ENCODE measurements at regions not wholly inside any gene's neighbourhood (a gene's known extent, or its start where the extent isn't known, plus 50 kb on each side); places are given as distances from the start of the nearest gene placed in this dataset.
"Not testable (repeated sequence)": the region's sequence is repeated elsewhere in the genome, so short reads cannot be mapped to it uniquely, and the experiment has no call there.

DNA sequence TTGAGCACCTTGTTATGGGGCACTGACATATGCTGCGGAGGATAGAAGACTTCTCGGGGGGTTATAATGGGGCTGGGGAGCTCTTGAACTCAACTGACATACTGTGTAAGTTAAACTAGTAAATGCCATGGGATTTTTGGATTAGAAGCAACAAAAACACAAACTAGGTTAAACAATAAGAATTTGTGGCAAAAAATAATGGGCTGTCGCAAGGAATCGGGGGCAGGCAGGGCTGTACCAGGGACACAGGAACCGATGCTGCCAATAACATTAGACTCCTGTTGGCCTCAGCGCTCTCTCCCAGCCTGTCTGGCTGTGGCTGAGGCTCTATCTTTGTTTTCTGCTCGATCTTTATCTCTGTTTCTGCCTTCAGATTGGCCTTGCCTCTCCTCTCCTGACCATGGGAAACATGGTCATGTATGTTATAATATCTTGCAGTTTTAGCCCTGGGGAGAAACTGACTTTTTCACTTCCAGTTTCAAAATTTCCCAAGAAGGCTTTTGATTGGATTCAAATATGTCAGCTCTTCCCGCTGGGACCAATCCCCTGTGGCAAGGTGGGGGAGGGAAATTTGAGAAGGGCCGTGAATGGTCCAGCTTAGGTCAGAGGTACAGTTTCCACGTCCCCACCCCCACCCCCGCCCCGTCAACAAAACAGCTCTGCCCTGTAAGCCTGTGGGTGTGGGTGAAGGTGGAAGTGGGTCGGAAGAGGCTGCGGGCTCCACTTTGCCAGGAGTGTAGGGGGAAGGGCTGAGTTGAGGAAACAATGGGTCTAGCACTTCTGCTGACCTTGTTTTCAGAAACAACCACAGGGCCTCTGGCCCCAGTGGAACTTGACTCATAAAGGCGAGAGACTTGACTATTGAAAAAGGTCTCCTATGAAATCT lies 161.1 kb upstream of the TBL1XR1 start:
- no peaks in the 10 kb centered on the region for H3K27me3 ChIP-seq (ENCODE audit: insufficient read depth, low read length)
- WGBS, result 24% methylated on average over 11 of the region's 15 CpGs

GRCh38 chr3:177358977-177359592 lies 161.8 kb upstream of the TBL1XR1 start:
- peak overlapping the region; percentile 84 for H3K9ac ChIP-seq (ENCODE audit: low read depth, low read length)
- peak overlapping the region; percentile 48 for H3K4me3 ChIP-seq (ENCODE audit: low read length)
- no peaks in the 10 kb centered on the region for H3K9me3 ChIP-seq (ENCODE audit: insufficient read depth, low read depth, low read length)
- no peaks in the 10 kb centered on the region for H3K27me3 ChIP-seq (ENCODE audit: insufficient read depth, low read length)
- peaks cover 42% of the 10 kb centered on the region for H3K4me1 ChIP-seq (ENCODE audit: insufficient read depth, low read length)
- WGBS, result 3% methylated on average over 31 of the region's 31 CpGs
- H3K27ac ChIP-seq (ENCODE audit: low read depth, low read length), result peak overlapping the region; percentile 94
- no peaks in the 10 kb centered on the region for H3K36me3 ChIP-seq (ENCODE audit: insufficient read depth, low read length)

More for the DNA sequence above, 161.1 kb upstream of the TBL1XR1 start:
- Histone ChIP-seq H3K9me3 (ENCODE audit: insufficient read depth, low read depth, low read length) (no peaks in the 10 kb centered on the region), H3K4me3 (ENCODE audit: low read length) (peak overlapping the region; percentile 48), H3K4me1 (ENCODE audit: insufficient read depth, low read length) (peaks cover 42% of the 10 kb centered on the region), H3K27ac (ENCODE audit: low read depth, low read length) (peak overlapping the region; percentile 94), H3K36me3 (ENCODE audit: insufficient read depth, low read length) (no peaks in the 10 kb centered on the region), H3K9ac (ENCODE audit: low read depth, low read length) (peak overlapping the region; percentile 84)

DNA sequence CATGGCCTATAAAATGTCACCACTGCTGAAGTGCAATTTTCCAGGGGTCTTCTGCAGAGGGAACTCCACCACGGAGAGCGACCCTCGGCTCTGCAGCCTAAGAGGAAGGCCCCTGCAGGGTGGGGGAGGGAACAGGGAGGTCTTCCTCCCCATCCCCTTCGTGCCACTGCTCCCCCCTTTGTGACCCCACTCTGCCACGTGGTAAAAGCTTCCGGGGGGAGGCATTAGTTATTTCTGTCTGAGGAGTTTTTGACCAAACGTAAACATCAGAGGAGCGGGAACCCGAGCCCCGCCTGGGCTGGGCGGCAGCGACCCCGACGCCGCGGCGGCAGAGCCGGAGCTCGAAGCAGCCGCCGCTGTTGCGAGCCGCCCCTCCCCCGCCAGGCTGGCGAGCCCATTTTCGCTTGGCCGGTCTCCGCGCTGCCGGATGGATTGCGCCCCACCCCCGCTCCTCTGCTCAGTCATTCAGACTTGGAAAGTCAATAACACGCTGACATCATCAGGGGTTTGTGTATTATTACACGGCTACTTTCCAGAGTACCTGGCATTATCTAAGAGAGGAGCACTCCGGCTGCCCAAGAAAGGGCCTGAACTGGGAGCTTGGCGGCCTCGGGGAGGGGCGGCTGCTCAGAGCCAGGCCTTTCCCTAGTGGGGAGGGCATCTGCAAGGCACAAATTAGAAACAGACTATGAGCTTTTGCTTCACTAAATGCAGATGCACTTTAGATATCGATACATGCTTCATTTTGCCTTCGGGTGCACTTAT lies 162.5 kb upstream of the TBL1XR1 start:
- 1% methylated on average over 39 of the region's 40 CpGs for WGBS
- Histone ChIP-seq H3K4me1 (ENCODE audit: insufficient read depth, low read length) (peaks cover 42% of the 10 kb centered on the region), H3K36me3 (ENCODE audit: insufficient read depth, low read length) (no peaks in the 10 kb centered on the region), H3K9me3 (ENCODE audit: insufficient read depth, low read depth, low read length) (no peaks in the 10 kb centered on the region), H3K4me3 (ENCODE audit: low read length) (peak overlapping the region; percentile 48), H3K27me3 (ENCODE audit: insufficient read depth, low read length) (no peaks in the 10 kb centered on the region), H3K27ac (ENCODE audit: low read depth, low read length) (peak overlapping the region; percentile 95), H3K9ac (ENCODE audit: low read depth, low read length) (peak overlapping the region; percentile 84)

GRCh38 chr3:177361081-177361938 lies 164.0 kb upstream of the TBL1XR1 start:
- Histone ChIP-seq H3K27me3 (ENCODE audit: insufficient read depth, low read length) (no peaks in the 10 kb centered on the region), H3K27ac (ENCODE audit: low read depth, low read length) (no peak overlapping the region; the same call in 1 of the 2 replicates), H3K9ac (ENCODE audit: low read depth, low read length) (no peak overlapping the region), H3K4me1 (ENCODE audit: insufficient read depth, low read length) (peaks cover 42% of the 10 kb centered on the region), H3K36me3 (ENCODE audit: insufficient read depth, low read length) (no peaks in the 10 kb centered on the region), H3K4me3 (ENCODE audit: low read length) (no peak overlapping the region), H3K9me3 (ENCODE audit: insufficient read depth, low read depth, low read length) (no peaks in the 10 kb centered on the region)
- WGBS, result 72% methylated on average over 12 of the region's 13 CpGs

- Histone ChIP-seq H3K4me1 (ENCODE audit: insufficient read depth, low read length) (peaks cover 35% of the 10 kb centered on the region), H3K9me3 (ENCODE audit: insufficient read depth, low read depth, low read length) (no peaks in the 10 kb centered on the region), H3K27me3 (ENCODE audit: insufficient read depth, low read length) (no peaks in the 10 kb centered on the region), H3K27ac (ENCODE audit: low read depth, low read length) (no peak overlapping the region), H3K36me3 (ENCODE audit: insufficient read depth, low read length) (no peaks in the 10 kb centered on the region), H3K4me3 (ENCODE audit: low read length) (no peak overlapping the region), H3K9ac (ENCODE audit: low read depth, low read length) (no peak overlapping the region)
- WGBS, result 69% methylated on average over 2 of the region's 2 CpGs
Measured at GRCh38 chr3:177362626-177363025, 165.3 kb upstream of the TBL1XR1 start.

- Histone ChIP-seq H3K27me3 (ENCODE audit: insufficient read depth, low read length) (no peaks in the 10 kb centered on the region), H3K36me3 (ENCODE audit: insufficient read depth, low read length) (no peaks in the 10 kb centered on the region), H3K27ac (ENCODE audit: low read depth, low read length) (no peak overlapping the region), H3K9me3 (ENCODE audit: insufficient read depth, low read depth, low read length) (no peaks in the 10 kb centered on the region), H3K4me3 (ENCODE audit: low read length) (no peak overlapping the region), H3K4me1 (ENCODE audit: insufficient read depth, low read length) (peaks cover 21% of the 10 kb centered on the region), H3K9ac (ENCODE audit: low read depth, low read length) (no peak overlapping the region)
- WGBS, result 98% methylated on average over 2 of the region's 4 CpGs
Measured at GRCh38 chr3:177364236-177364635, 167.0 kb upstream of the TBL1XR1 start.

DNA sequence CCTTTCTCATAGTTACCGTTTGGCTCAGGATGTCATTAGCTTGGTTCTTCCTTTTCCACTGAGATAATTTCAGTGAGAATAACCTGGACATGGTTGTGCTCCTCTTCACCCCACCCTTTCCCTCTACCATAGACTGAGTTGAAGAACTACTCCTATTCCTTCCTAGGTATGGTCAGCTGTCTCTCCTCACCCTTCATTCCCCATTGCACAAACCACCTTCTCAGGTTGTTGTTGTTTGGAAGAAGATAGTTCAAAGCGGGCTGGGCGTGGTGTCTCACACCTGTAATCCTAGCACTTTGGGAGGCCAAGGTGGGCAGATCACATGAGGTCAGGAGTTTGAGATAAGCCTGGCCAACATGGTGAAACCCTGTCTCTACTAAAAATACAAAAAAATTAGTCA lies 168.0 kb upstream of the TBL1XR1 start:
- not testable (repeated sequence) for H3K27me3 ChIP-seq (ENCODE audit: insufficient read depth, low read length); H3K9me3 ChIP-seq (ENCODE audit: insufficient read depth, low read depth, low read length); H3K4me3 ChIP-seq (ENCODE audit: low read length); H3K9ac ChIP-seq (ENCODE audit: low read depth, low read length); H3K36me3 ChIP-seq (ENCODE audit: insufficient read depth, low read length); H3K27ac ChIP-seq (ENCODE audit: low read depth, low read length)
- WGBS, result 97% methylated on average over 3 of the region's 3 CpGs
- peaks cover 15% of the 10 kb centered on the region for H3K4me1 ChIP-seq (ENCODE audit: insufficient read depth, low read length)

DNA sequence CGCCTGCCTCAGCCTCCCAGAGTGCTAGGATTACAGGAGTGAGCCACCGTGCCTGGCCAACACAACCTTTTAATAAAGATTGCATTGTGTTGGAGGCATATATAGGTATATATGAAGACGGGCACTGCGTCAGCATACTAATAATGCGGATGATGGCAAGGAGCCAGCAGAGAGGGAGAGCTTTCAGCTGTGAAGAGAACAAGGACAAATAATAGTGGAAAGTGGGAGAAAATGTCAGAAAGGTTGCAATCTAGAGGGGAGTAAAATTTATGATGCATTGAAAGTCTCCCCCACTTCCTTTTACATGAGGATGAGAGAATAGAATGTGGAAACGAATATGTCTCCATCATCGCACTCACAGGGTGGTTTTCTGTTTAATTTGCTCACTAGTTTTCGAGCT lies 170.5 kb upstream of the TBL1XR1 start:
- Histone ChIP-seq H3K9ac (ENCODE audit: low read depth, low read length) (no peak overlapping the region), H3K36me3 (ENCODE audit: insufficient read depth, low read length) (no peaks in the 10 kb centered on the region), H3K27ac (ENCODE audit: low read depth, low read length) (no peak overlapping the region), H3K4me1 (ENCODE audit: insufficient read depth, low read length) (peaks cover 5% of the 10 kb centered on the region; the same call in 1 of the 2 replicates), H3K9me3 (ENCODE audit: insufficient read depth, low read depth, low read length) (no peaks in the 10 kb centered on the region), H3K4me3 (ENCODE audit: low read length) (no peak overlapping the region), H3K27me3 (ENCODE audit: insufficient read depth, low read length) (no peaks in the 10 kb centered on the region)
- 91% methylated on average over 8 of the region's 8 CpGs for WGBS

DNA sequence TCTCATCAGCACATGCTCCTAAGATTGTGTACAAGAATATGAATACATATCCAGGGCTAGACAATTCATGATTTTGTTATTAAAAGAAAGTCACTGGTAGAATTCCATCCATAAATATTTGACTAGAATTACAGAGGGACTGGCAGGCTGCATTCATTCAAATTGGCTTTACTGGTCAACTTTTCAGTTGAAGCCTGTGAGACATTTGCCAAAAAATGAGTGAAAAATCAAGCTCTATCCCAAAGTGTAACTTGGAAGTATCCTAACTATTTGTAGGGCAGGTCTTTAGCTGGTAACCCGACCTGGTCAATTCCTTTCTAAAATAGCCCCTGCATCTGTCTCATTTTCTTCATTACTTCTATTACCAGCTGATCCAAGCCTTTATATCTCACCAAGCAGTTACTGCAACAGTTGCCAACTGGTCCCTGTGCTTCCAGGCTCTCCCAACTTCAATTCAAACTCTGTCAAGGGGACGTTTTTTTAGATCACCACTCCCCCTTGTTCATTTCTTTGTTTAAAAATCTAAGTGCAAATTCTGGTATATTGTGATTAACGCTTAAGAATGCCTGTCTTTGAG lies 173.1 kb upstream of the TBL1XR1 start:
- no peak overlapping the region for H3K9ac ChIP-seq (ENCODE audit: low read depth, low read length)
- H3K27ac ChIP-seq (ENCODE audit: low read depth, low read length), result no peak overlapping the region
- no peaks in the 10 kb centered on the region for H3K36me3 ChIP-seq (ENCODE audit: insufficient read depth, low read length)
- no peaks in the 10 kb centered on the region for H3K9me3 ChIP-seq (ENCODE audit: insufficient read depth, low read depth, low read length)
- H3K27me3 ChIP-seq (ENCODE audit: insufficient read depth, low read length), result no peaks in the 10 kb centered on the region
- no peak overlapping the region for H3K4me3 ChIP-seq (ENCODE audit: low read length)
- 58% methylated on average over 3 of the region's 3 CpGs for WGBS
- peaks cover 2% of the 10 kb centered on the region; the same call in 1 of the 2 replicates for H3K4me1 ChIP-seq (ENCODE audit: insufficient read depth, low read length)

DNA sequence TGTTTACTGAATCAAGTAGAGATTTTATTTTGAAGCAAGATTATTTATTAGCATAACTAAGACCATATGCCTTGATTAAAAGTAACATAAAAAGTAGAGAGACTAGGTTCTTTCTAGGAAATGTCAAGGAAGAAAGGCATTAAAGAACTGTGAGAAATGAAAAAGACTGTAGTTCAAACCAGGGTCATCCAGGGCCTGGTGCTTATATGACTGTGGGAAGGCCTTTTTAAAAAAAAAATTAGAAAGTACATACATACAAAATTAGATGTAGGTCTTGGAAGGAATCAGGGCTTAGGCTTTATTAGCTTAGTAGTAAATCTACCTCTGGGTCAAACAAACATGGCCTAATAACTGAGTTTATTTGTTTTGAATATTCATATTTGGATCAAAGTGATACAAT lies 173.9 kb upstream of the TBL1XR1 start:
- no peaks in the 10 kb centered on the region for H3K36me3 ChIP-seq (ENCODE audit: insufficient read depth, low read length)
- no peak overlapping the region for H3K9ac ChIP-seq (ENCODE audit: low read depth, low read length)
- H3K9me3 ChIP-seq (ENCODE audit: insufficient read depth, low read depth, low read length), result no peaks in the 10 kb centered on the region
- no peak overlapping the region for H3K4me3 ChIP-seq (ENCODE audit: low read length)
- no peak overlapping the region for H3K27ac ChIP-seq (ENCODE audit: low read depth, low read length)
- H3K4me1 ChIP-seq (ENCODE audit: insufficient read depth, low read length), result peaks cover 2% of the 10 kb centered on the region; the same call in 1 of the 2 replicates
- H3K27me3 ChIP-seq (ENCODE audit: insufficient read depth, low read length), result no peaks in the 10 kb centered on the region

Data from HUES64 (cell line).